ENCODE measurements at regions not wholly inside any gene's neighbourhood (a gene's known extent, or its start where the extent isn't known, plus 50 kb on each side); places are given as distances from the start of the nearest gene placed in this dataset.

DNA sequence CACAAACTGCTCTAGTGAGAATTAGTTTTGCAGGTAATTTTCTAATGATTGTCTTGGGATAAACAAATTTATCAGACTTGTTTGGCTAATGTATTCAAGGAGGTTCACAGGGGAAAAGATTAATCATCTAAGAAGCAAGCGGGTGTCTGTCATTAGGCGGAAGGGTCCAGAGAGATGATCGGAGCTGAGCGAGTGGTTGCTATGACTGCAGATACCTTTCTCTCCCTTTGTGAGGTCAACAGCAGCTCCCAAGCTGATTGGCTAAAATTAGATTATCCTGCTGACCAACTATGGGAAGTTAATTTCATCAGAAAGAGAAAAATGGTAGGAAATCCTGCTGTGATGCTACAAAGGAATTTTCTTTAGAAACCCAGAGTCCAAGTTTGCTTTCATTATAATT, 276.0 kb downstream of the SOX2 start:
- DNase-seq (ENCODE audit: low spot score), result no peak
- no peak for ATAC-seq (ENCODE audit: low FRiP score)
- TF ChIP-seq, protein P1, sequence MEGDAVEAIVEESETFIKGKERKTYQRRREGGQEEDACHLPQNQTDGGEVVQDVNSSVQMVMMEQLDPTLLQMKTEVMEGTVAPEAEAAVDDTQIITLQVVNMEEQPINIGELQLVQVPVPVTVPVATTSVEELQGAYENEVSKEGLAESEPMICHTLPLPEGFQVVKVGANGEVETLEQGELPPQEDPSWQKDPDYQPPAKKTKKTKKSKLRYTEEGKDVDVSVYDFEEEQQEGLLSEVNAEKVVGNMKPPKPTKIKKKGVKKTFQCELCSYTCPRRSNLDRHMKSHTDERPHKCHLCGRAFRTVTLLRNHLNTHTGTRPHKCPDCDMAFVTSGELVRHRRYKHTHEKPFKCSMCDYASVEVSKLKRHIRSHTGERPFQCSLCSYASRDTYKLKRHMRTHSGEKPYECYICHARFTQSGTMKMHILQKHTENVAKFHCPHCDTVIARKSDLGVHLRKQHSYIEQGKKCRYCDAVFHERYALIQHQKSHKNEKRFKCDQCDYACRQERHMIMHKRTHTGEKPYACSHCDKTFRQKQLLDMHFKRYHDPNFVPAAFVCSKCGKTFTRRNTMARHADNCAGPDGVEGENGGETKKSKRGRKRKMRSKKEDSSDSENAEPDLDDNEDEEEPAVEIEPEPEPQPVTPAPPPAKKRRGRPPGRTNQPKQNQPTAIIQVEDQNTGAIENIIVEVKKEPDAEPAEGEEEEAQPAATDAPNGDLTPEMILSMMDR (IDR thresholded peaks at IDR 0.05), result no peak

- no peak for ATAC-seq (ENCODE audit: low FRiP score)
- no peak for DNase-seq (ENCODE audit: low spot score)
- TF ChIP-seq, protein P1 (IDR thresholded peaks at IDR 0.05), result no peak
These were observed 287.1 kb downstream of the SOX2 start for GRCh38 chr3:181998828-181999227.

- DNase-seq (ENCODE audit: low spot score) (no peak), ATAC-seq (ENCODE audit: low FRiP score) (no peak)
- TF ChIP-seq, protein P1 (IDR thresholded peaks at IDR 0.05), result no peak
These were observed 287.6 kb downstream of the SOX2 start for GRCh38 chr3:181999314-181999713.

DNA sequence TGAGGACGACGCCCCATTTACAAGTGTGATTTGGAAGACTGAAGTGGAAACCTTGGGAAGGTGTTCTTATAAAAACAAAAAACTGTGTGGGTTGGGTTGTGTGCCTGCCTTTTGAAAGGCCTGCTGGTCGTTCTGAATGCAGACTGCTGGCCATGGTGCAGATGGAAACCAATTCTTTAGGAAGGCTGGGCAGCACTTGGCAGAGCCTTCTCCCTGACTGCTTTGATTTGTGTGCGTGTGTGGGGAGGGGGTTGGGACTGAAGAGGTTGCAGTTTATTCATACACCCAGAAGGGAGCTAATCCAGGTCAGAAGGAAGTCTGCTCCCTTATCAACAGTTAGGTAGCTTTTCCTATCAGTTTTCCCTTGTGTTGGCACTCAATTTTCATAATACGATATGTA, 288.7 kb downstream of the SOX2 start:
- ATAC-seq (ENCODE audit: low FRiP score), result no peak
- DNase-seq (ENCODE audit: low spot score), result no peak
- TF ChIP-seq, protein P1 (IDR thresholded peaks at IDR 0.05), result no peak

DNA sequence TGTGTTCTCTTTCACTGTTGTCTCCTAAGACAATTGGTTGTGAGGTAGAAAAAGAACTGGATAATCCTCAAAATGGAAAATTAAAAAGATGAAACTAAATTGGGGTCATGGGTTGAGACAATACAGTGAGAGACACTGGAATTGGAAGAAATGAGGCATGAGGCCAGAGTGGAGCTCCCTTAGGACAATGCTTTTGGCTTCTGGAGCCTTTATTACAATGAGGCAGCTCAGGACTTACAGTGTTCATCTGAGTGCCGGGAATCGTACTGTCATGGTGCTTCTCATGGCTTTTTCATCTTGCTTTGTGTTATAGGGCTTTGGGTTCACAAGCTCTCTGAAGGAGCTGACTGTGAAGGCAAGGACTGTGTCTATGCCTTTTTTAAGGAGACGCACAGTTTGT, 293.5 kb downstream of the SOX2 start:
- ATAC-seq (ENCODE audit: low FRiP score) (no peak), DNase-seq (ENCODE audit: low spot score) (no peak)
- TF ChIP-seq, protein P1 (IDR thresholded peaks at IDR 0.05), result no peak

DNA sequence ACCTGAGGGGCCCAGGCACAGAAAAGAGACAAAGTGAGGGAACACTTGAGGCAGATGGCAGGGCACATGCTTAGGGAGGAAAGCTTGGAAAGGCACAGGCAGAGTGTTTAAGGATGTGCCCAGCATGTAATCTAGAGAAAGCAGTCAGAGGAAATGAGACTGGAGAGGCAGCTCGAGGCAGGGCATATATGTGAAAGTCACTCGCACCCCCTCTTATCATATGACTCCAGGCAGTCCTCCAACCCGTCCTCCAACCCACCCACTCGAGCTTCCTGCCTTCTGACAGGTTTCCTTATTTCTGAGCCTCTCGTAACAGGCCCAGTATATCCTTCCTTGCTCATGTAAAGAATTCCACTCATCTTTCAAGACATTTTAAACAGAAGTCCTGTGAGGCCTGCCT, 294.0 kb downstream of the SOX2 start:
- TF ChIP-seq, protein P1 (IDR thresholded peaks at IDR 0.05), result no peak
- DNase-seq (ENCODE audit: low spot score), result no peak
- ATAC-seq (ENCODE audit: low FRiP score), result no peak

DNA sequence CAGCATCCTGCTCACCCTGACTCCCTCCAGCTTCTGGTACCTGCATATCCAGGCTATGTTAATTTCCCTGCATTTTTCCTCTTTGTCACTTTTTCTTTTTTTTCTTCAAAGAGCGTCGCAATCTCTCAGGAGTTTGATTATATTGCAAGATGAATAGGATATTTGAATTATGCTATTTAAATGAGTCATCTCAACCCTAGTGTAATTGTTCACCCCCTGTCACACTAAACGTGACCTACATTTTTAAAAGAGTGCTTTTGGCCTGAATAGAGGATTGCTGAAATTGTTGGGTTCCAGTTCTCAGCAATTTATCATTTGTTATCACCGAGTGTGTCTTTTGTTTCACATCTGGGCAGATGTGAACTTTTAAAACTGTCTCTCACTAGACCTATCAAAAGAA, 294.7 kb downstream of the SOX2 start:
- DNase-seq (ENCODE audit: low spot score) (no peak), ATAC-seq (ENCODE audit: low FRiP score) (no peak)
- TF ChIP-seq, protein P1 (IDR thresholded peaks at IDR 0.05), result no peak
